ENCODE measurements at regions not wholly inside any gene's neighbourhood (a gene's known extent, or its start where the extent isn't known, plus 50 kb on each side); places are given as distances from the start of the nearest gene placed in this dataset.

- TF ChIP-seq EZH2 (IDR thresholded peaks at IDR 0.05; ENCODE audit: insufficient read depth, poor library complexity, severe bottlenecking) (no peak), EZH2phosphoT487 (IDR thresholded peaks at IDR 0.05; ENCODE audit: insufficient read depth, low read depth) (no peak)
These were observed 82.8 kb upstream of the FYN start for GRCh38 chr6:111956098-111956497.

Data from GM23248 (cell line).